ENCODE measurements at regions not wholly inside any gene's neighbourhood (a gene's known extent, or its start where the extent isn't known, plus 50 kb on each side); places are given as distances from the start of the nearest gene placed in this dataset.
"Not testable (repeated sequence)": the region's sequence is repeated elsewhere in the genome, so short reads cannot be mapped to it uniquely, and the experiment has no call there.

GRCh38 chr6:153984811-153985210, 54.2 kb upstream of the OPRM1 start:
- FAIRE-seq: no peak
- DNase-seq (ENCODE audit: low spot score): no peak

GRCh38 chr6:153980171-153980570, 58.9 kb upstream of the OPRM1 start:
- no peak for DNase-seq (ENCODE audit: low spot score)
- no peak for FAIRE-seq

- not testable (repeated sequence) for FAIRE-seq; DNase-seq (ENCODE audit: low spot score)
These were observed 60.0 kb upstream of the OPRM1 start for GRCh38 chr6:153978911-153979548.

GRCh38 chr6:153976921-153977693, 61.9 kb upstream of the OPRM1 start:
- FAIRE-seq (no peak), DNase-seq (ENCODE audit: low spot score) (peak; percentile 14)

GRCh38 chr6:153966001-153966400, 73.0 kb upstream of the OPRM1 start:
- FAIRE-seq: no peak

GRCh38 chr6:153963352-153963751, 75.7 kb upstream of the OPRM1 start:
- no peak for DNase-seq (ENCODE audit: low spot score)
- no peak for FAIRE-seq

More at GRCh38 chr6:153966001-153966400, 73.0 kb upstream of the OPRM1 start:
- peak; percentile 15 for DNase-seq (ENCODE audit: low spot score)

GRCh38 chr6:153962555-153962954, 76.5 kb upstream of the OPRM1 start:
- FAIRE-seq: no peak
- DNase-seq (ENCODE audit: low spot score): no peak

GRCh38 chr6:153960741-153961140, 78.3 kb upstream of the OPRM1 start:
- FAIRE-seq (no peak), DNase-seq (ENCODE audit: low spot score) (no peak)

- DNase-seq (ENCODE audit: low spot score): no peak
- FAIRE-seq: no peak
These were observed 78.8 kb upstream of the OPRM1 start for GRCh38 chr6:153960281-153960680.

GRCh38 chr6:153959276-153959675, 79.8 kb upstream of the OPRM1 start:
- FAIRE-seq (no peak), DNase-seq (ENCODE audit: low spot score) (no peak)

GRCh38 chr6:153958860-153959259, 80.2 kb upstream of the OPRM1 start:
- FAIRE-seq: no peak

GRCh38 chr6:153957394-153957793, 81.6 kb upstream of the OPRM1 start:
- no peak for FAIRE-seq
- DNase-seq (ENCODE audit: low spot score): no peak

More at GRCh38 chr6:153958860-153959259, 80.2 kb upstream of the OPRM1 start:
- DNase-seq (ENCODE audit: low spot score): no peak

- DNase-seq (ENCODE audit: low spot score) (no peak), FAIRE-seq (no peak)
These were observed 82.2 kb upstream of the OPRM1 start for GRCh38 chr6:153956808-153957207.

- DNase-seq (ENCODE audit: low spot score): no peak
- FAIRE-seq: no peak
These were observed 89.4 kb upstream of the OPRM1 start for GRCh38 chr6:153949616-153950015.

GRCh38 chr6:153947808-153948447, 91.1 kb upstream of the OPRM1 start:
- peak; percentile 36 for DNase-seq (ENCODE audit: low spot score)

GRCh38 chr6:153944201-153944600, 94.8 kb upstream of the OPRM1 start:
- no peak for DNase-seq (ENCODE audit: low spot score)
- peak; percentile 44 for FAIRE-seq

More at GRCh38 chr6:153947808-153948447, 91.1 kb upstream of the OPRM1 start:
- no peak for FAIRE-seq

- no peak for DNase-seq (ENCODE audit: low spot score)
- FAIRE-seq: no peak
These were observed 96.7 kb upstream of the OPRM1 start for GRCh38 chr6:153942361-153942760.

GRCh38 chr6:153941768-153942167, 97.3 kb upstream of the OPRM1 start:
- no peak for FAIRE-seq
- no peak for DNase-seq (ENCODE audit: low spot score)

GRCh38 chr6:153938876-153939275, 100.2 kb upstream of the OPRM1 start:
- no peak for FAIRE-seq
- DNase-seq (ENCODE audit: low spot score): no peak

GRCh38 chr6:153931431-153931830, 107.6 kb upstream of the OPRM1 start:
- no peak for FAIRE-seq
- no peak for DNase-seq (ENCODE audit: low spot score)

GRCh38 chr6:153927867-153928266, 111.2 kb upstream of the OPRM1 start:
- DNase-seq (ENCODE audit: low spot score): no peak
- no peak for FAIRE-seq

- no peak for DNase-seq (ENCODE audit: low spot score)
- no peak for FAIRE-seq
These were observed 140.5 kb upstream of the OPRM1 start for GRCh38 chr6:153898360-153899059.
